B cell (primary cell): ENCODE measurements at regions not wholly inside any gene's neighbourhood (a gene's known extent, or its start where the extent isn't known, plus 50 kb on each side); places are given as distances from the start of the nearest gene placed in this dataset.

Experiments used
- EZH2 ChIP-seq: IDR thresholded peaks from 2 replicates; pipeline ENCODE4 v1.6.1; 2012; ENCODE audit warnings: borderline replicate concordance, low read depth, mild to moderate bottlenecking, moderate library complexity, low read length; ENCODE audit not compliant: insufficient read depth, poor library complexity, severe bottlenecking
- TF ChIP-seq, protein P1 (sequence below): fragments of 200-600 bp; IDR thresholded peaks from one replicate; pipeline ENCODE4 v1.8.0; 2022; ENCODE audit warnings: antibody characterized with exemption, mild to moderate bottlenecking

GRCh38 chrX:38902972-38903492 is 101.8 kb downstream of the MID1IP1 start:
- TF ChIP-seq, protein P1, sequence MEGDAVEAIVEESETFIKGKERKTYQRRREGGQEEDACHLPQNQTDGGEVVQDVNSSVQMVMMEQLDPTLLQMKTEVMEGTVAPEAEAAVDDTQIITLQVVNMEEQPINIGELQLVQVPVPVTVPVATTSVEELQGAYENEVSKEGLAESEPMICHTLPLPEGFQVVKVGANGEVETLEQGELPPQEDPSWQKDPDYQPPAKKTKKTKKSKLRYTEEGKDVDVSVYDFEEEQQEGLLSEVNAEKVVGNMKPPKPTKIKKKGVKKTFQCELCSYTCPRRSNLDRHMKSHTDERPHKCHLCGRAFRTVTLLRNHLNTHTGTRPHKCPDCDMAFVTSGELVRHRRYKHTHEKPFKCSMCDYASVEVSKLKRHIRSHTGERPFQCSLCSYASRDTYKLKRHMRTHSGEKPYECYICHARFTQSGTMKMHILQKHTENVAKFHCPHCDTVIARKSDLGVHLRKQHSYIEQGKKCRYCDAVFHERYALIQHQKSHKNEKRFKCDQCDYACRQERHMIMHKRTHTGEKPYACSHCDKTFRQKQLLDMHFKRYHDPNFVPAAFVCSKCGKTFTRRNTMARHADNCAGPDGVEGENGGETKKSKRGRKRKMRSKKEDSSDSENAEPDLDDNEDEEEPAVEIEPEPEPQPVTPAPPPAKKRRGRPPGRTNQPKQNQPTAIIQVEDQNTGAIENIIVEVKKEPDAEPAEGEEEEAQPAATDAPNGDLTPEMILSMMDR = no peak
- TF ChIP-seq EZH2 = no peak
